ENCODE measurements at regions not wholly inside any gene's neighbourhood (a gene's known extent, or its start where the extent isn't known, plus 50 kb on each side); places are given as distances from the start of the nearest gene placed in this dataset.
"Not testable (repeated sequence)": the region's sequence is repeated elsewhere in the genome, so short reads cannot be mapped to it uniquely, and the experiment has no call there.

DNA sequence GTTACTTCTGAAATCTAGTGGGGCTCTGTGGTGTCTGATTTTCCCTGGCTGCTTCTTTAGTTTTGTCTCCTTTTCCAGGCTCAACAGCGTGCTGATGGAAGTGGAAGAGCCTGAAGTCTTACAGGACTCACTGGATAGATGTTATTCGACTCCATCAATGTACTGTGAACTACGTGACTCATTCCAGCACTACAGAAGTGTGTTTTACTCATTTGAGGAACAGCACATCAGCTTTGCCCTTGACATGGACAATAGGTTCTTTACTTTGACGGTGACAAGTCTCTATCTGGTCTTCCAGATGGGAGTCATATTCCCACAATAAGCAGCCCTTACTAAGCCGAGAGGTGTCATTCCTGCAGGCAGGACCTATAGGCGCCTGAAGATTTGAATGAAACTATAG lies 51.1 kb downstream of the NBPF8 start:
- H3K9ac ChIP-seq (ENCODE audit: low read depth, low read length); H3K36me3 ChIP-seq (ENCODE audit: control insufficient read depth, insufficient read depth, low read length); H3K4me3 ChIP-seq (ENCODE audit: low read depth, low read length); H3K9me3 ChIP-seq (ENCODE audit: control insufficient read depth, insufficient read depth, low read length); H3K27ac ChIP-seq (ENCODE audit: low read depth, low read length); H3K4me1 ChIP-seq (ENCODE audit: control insufficient read depth, insufficient read depth, low read length); H3K27me3 ChIP-seq (ENCODE audit: control insufficient read depth, insufficient read depth, low read length): not testable (repeated sequence)

GRCh38 chr1:120477663-120478062 lies 62.8 kb downstream of the NBPF8 start:
- not testable (repeated sequence) for H3K27me3 ChIP-seq (ENCODE audit: control insufficient read depth, insufficient read depth, low read length); H3K4me3 ChIP-seq (ENCODE audit: low read depth, low read length)

GRCh38 chr1:120478400-120478799 lies 63.6 kb downstream of the NBPF8 start:
- not testable (repeated sequence) for H3K27me3 ChIP-seq (ENCODE audit: control insufficient read depth, insufficient read depth, low read length); H3K27ac ChIP-seq (ENCODE audit: low read depth, low read length); H3K9me3 ChIP-seq (ENCODE audit: control insufficient read depth, insufficient read depth, low read length); H3K4me3 ChIP-seq (ENCODE audit: low read depth, low read length); H3K9ac ChIP-seq (ENCODE audit: low read depth, low read length); H3K36me3 ChIP-seq (ENCODE audit: control insufficient read depth, insufficient read depth, low read length); H3K4me1 ChIP-seq (ENCODE audit: control insufficient read depth, insufficient read depth, low read length)

More at GRCh38 chr1:120477663-120478062, 62.8 kb downstream of the NBPF8 start:
- H3K27ac ChIP-seq (ENCODE audit: low read depth, low read length); H3K4me1 ChIP-seq (ENCODE audit: control insufficient read depth, insufficient read depth, low read length); H3K9me3 ChIP-seq (ENCODE audit: control insufficient read depth, insufficient read depth, low read length); H3K36me3 ChIP-seq (ENCODE audit: control insufficient read depth, insufficient read depth, low read length); H3K9ac ChIP-seq (ENCODE audit: low read depth, low read length): not testable (repeated sequence)

GRCh38 chr1:120487542-120487941 lies 72.7 kb downstream of the NBPF8 start:
- H3K9ac ChIP-seq (ENCODE audit: low read depth, low read length); H3K27ac ChIP-seq (ENCODE audit: low read depth, low read length); H3K27me3 ChIP-seq (ENCODE audit: control insufficient read depth, insufficient read depth, low read length); H3K4me1 ChIP-seq (ENCODE audit: control insufficient read depth, insufficient read depth, low read length); H3K36me3 ChIP-seq (ENCODE audit: control insufficient read depth, insufficient read depth, low read length); H3K9me3 ChIP-seq (ENCODE audit: control insufficient read depth, insufficient read depth, low read length); H3K4me3 ChIP-seq (ENCODE audit: low read depth, low read length): not testable (repeated sequence)

DNA sequence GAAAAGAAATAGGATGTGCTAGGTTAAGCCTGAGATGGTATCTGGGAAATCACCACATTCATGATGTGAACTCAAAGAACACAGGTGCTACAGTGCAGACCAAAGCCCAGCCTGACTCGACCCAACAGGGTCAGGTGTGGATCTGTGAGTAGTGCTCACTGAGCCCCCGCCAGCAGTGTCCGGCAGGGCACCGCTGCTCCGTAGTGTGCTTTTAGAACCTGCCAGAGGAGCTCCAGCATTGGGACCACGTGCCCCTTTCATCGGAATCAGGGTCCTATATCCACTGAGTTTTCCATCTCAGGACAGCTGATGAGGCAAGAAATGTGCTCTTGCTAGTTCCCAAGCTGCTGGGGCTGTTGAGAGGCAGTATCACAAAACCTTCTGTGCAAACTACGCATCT lies 74.4 kb downstream of the NBPF8 start:
- H3K4me3 ChIP-seq (ENCODE audit: low read depth, low read length); H3K27ac ChIP-seq (ENCODE audit: low read depth, low read length); H3K9ac ChIP-seq (ENCODE audit: low read depth, low read length); H3K36me3 ChIP-seq (ENCODE audit: control insufficient read depth, insufficient read depth, low read length); H3K9me3 ChIP-seq (ENCODE audit: control insufficient read depth, insufficient read depth, low read length); H3K27me3 ChIP-seq (ENCODE audit: control insufficient read depth, insufficient read depth, low read length); H3K4me1 ChIP-seq (ENCODE audit: control insufficient read depth, insufficient read depth, low read length): not testable (repeated sequence)

DNA sequence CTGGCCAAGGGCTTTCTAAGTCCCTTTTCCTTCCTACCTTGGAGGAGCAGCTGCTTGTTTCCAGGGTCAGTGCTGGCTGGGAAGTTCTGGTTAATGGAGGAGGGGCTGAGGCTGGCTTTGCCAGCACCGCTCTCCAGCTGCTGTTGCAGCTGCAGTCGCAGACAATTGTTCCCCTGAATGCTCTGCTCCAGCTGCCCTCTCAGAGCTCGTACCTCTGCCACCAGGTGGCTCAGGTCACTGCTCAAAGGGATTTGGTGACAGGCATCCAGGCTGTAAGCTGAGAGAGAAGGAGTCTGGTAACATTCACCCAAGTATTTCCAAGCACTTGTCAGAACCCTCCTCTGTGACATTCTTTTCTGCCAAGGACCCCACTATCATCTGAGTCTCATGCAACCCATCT lies 82.3 kb downstream of the NBPF8 start:
- not testable (repeated sequence) for H3K36me3 ChIP-seq (ENCODE audit: control insufficient read depth, insufficient read depth, low read length); H3K4me1 ChIP-seq (ENCODE audit: control insufficient read depth, insufficient read depth, low read length); H3K27me3 ChIP-seq (ENCODE audit: control insufficient read depth, insufficient read depth, low read length); H3K4me3 ChIP-seq (ENCODE audit: low read depth, low read length); H3K27ac ChIP-seq (ENCODE audit: low read depth, low read length); H3K9me3 ChIP-seq (ENCODE audit: control insufficient read depth, insufficient read depth, low read length); H3K9ac ChIP-seq (ENCODE audit: low read depth, low read length)

DNA sequence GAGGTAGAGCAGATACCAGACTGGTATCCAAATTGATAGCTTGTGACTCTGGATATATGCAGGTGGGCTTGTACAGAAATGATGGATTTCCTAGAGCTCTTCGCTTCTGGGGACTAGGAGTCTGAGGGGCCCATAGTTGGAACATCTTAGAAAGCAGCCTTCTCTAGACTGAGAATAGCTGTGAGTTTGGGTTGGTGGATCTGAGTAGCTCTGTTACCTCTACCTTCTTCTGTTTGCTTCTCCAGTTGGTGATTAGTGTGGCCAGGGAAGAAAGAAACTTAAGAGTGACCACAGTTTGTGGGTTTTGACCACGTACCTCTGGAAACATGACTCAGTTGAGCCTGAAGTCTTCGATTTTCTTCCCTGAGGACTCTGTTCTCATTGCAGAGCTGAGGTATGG lies 88.4 kb downstream of the NBPF8 start:
- H3K4me3 ChIP-seq (ENCODE audit: low read depth, low read length); H3K27ac ChIP-seq (ENCODE audit: low read depth, low read length); H3K4me1 ChIP-seq (ENCODE audit: control insufficient read depth, insufficient read depth, low read length); H3K36me3 ChIP-seq (ENCODE audit: control insufficient read depth, insufficient read depth, low read length); H3K9ac ChIP-seq (ENCODE audit: low read depth, low read length); H3K9me3 ChIP-seq (ENCODE audit: control insufficient read depth, insufficient read depth, low read length); H3K27me3 ChIP-seq (ENCODE audit: control insufficient read depth, insufficient read depth, low read length): not testable (repeated sequence)

DNA sequence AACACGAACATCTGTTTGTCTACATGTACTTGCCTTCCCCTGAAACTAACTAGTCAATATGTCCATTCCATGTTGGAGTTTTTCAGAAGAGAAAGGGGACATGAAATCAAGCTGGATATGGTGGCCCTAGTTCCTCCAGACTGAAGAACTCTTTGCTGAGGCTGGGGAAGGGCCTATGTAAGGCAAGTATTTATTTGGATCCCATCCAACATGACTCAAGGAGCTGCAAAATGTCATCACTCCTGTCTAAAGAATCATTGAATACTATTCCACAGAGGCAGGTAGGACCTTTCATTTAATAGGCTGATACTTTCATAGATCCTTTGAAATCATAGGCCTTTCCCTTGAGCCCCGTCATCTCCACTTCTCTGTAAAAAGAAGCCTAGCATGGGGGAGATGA lies 91.5 kb downstream of the NBPF8 start:
- not testable (repeated sequence) for H3K27me3 ChIP-seq (ENCODE audit: control insufficient read depth, insufficient read depth, low read length); H3K9ac ChIP-seq (ENCODE audit: low read depth, low read length); H3K4me3 ChIP-seq (ENCODE audit: low read depth, low read length); H3K4me1 ChIP-seq (ENCODE audit: control insufficient read depth, insufficient read depth, low read length); H3K36me3 ChIP-seq (ENCODE audit: control insufficient read depth, insufficient read depth, low read length); H3K27ac ChIP-seq (ENCODE audit: low read depth, low read length); H3K9me3 ChIP-seq (ENCODE audit: control insufficient read depth, insufficient read depth, low read length)

GRCh38 chr1:120508351-120508750 lies 93.5 kb downstream of the NBPF8 start:
- H3K9ac ChIP-seq (ENCODE audit: low read depth, low read length); H3K4me1 ChIP-seq (ENCODE audit: control insufficient read depth, insufficient read depth, low read length); H3K27ac ChIP-seq (ENCODE audit: low read depth, low read length); H3K36me3 ChIP-seq (ENCODE audit: control insufficient read depth, insufficient read depth, low read length); H3K27me3 ChIP-seq (ENCODE audit: control insufficient read depth, insufficient read depth, low read length); H3K9me3 ChIP-seq (ENCODE audit: control insufficient read depth, insufficient read depth, low read length); H3K4me3 ChIP-seq (ENCODE audit: low read depth, low read length): not testable (repeated sequence)

- not testable (repeated sequence) for H3K9me3 ChIP-seq (ENCODE audit: control insufficient read depth, insufficient read depth, low read length); H3K4me1 ChIP-seq (ENCODE audit: control insufficient read depth, insufficient read depth, low read length); H3K9ac ChIP-seq (ENCODE audit: low read depth, low read length); H3K4me3 ChIP-seq (ENCODE audit: low read depth, low read length); H3K27me3 ChIP-seq (ENCODE audit: control insufficient read depth, insufficient read depth, low read length); H3K36me3 ChIP-seq (ENCODE audit: control insufficient read depth, insufficient read depth, low read length); H3K27ac ChIP-seq (ENCODE audit: low read depth, low read length)
Observed at GRCh38 chr1:120509258-120509657, 94.4 kb downstream of the NBPF8 start.

DNA sequence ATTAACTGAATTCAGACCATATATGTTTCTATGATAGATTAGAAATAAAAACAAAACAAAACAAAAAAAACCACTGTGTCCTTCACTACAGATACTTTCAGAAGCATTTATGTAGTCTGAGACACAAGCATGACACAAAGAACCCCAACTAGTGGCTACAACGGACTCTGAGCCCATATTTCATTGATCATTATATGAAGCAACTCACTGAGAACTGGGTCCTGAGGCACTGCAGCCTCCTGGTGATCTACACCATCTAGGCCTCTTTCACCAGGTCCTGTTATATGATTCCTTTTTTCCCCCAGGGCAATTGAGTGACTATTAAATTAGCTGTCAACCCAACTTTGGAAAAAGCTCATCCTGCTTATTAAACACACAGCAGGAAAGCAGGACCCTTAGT lies 98.3 kb downstream of the NBPF8 start:
- not testable (repeated sequence) for H3K4me1 ChIP-seq (ENCODE audit: control insufficient read depth, insufficient read depth, low read length); H3K4me3 ChIP-seq (ENCODE audit: low read depth, low read length); H3K9ac ChIP-seq (ENCODE audit: low read depth, low read length); H3K27ac ChIP-seq (ENCODE audit: low read depth, low read length); H3K36me3 ChIP-seq (ENCODE audit: control insufficient read depth, insufficient read depth, low read length); H3K9me3 ChIP-seq (ENCODE audit: control insufficient read depth, insufficient read depth, low read length); H3K27me3 ChIP-seq (ENCODE audit: control insufficient read depth, insufficient read depth, low read length)

GRCh38 chr1:120513531-120513930 lies 98.7 kb downstream of the NBPF8 start:
- not testable (repeated sequence) for H3K9me3 ChIP-seq (ENCODE audit: control insufficient read depth, insufficient read depth, low read length); H3K27ac ChIP-seq (ENCODE audit: low read depth, low read length); H3K4me3 ChIP-seq (ENCODE audit: low read depth, low read length); H3K4me1 ChIP-seq (ENCODE audit: control insufficient read depth, insufficient read depth, low read length); H3K27me3 ChIP-seq (ENCODE audit: control insufficient read depth, insufficient read depth, low read length); H3K9ac ChIP-seq (ENCODE audit: low read depth, low read length); H3K36me3 ChIP-seq (ENCODE audit: control insufficient read depth, insufficient read depth, low read length)
